Pancreas (tissue), 10 donors: ENCODE measurements at regions not wholly inside any gene's neighbourhood (a gene's known extent, or its start where the extent isn't known, plus 50 kb on each side); places are given as distances from the start of the nearest gene placed in this dataset.

Source experiments
- ATAC-seq, 4 donors: fragments of 200-7000 bp; cut with Tn5 transposase; one replicate each; pipeline versions ENCODE4 v1.8.0 to v1.9.1; 2020; ENCODE audit warnings: mild to moderate bottlenecking in 4 of 4, moderate library complexity in 4 of 4
- DNase-seq, 6 donors: peaks; one replicate each; pipeline ENCODE4 v3.0.0-alpha.2; 2020
- FAIRE-seq: peaks from 2 replicates; lab custom pipeline; 2012; peaks lifted over from hg19 to GRCh38; lab: Jason Lieb, UNC
- H3K27ac ChIP-seq, 4 donors: fragments of 200-600 bp; sonication (generic); 1 replicate in 3 of 4; 2 replicates in 1 of 4; pipeline versions ENCODE4 v1.5.0 to v1.8.0; 2020
- H3K27me3 ChIP-seq, 4 donors: fragments of 200-600 bp; one replicate each; pipeline ENCODE4 v1.8.0; 2021
- H3K36me3 ChIP-seq, 3 donors: fragments of 200-600 bp; sonication (generic) in 1 of 3; one replicate each; pipeline versions ENCODE4 v1.5.0 to v1.8.0; 2020 to 2021
- H3K4me1 ChIP-seq, 3 donors: fragments of 200-600 bp; one replicate each; pipeline ENCODE4 v1.8.0; 2021
- H3K4me3 ChIP-seq, 4 donors: fragments of 200-600 bp; sonication (generic) in 2 of 4; one replicate each; pipeline versions ENCODE4 v1.5.0 to v1.8.0; 2020 to 2021
- H3K9me3 ChIP-seq, 4 donors: fragments of 200-600 bp; one replicate each; pipeline ENCODE4 v1.8.0; 2021
- CTCF ChIP-seq, 4 donors: fragments of 200-600 bp; sonication (generic) in 3 of 4; IDR thresholded peaks; one replicate each; pipeline versions ENCODE4 v1.5.0 to v1.8.0; 2021; ENCODE audit warnings: antibody characterized with exemption in 4 of 4
- WGBS, 2 donors: extraction: QIAGEN DNeasy Blood & Tissue Kit; methylation state at CpG; one replicate each; pipeline ENCODE4 v1.1.7; 2013; 5-methylcytosine and 5-hydroxymethylcytosine counted together
- intact Hi-C, 3 donors: fragments of 100-400 bp; cut with DNase I; formaldehyde crosslinking; loops; one replicate each; pipeline versions ENCODE4 v1.11.1 to v1.14.2; 2022
- donor health status: healthy with polysubstance abuse.
- donor health status: DM: no; HTN: no; CAD: no; lungs with moderate emphysema.
- donor health status: DM: no; HTN: no; CAD: no.
- donor health status: control.
- donor health status: control.
- donor health status: Bipolar disorder and iron deficiency.
- donor health status: DM: yes; HTN: yes; CAD: no.
- donor health status: DM: no; HTN: no; CAD: no.
- donor health status: DM: no; HTN: no; CAD: no.
- donor health status: DM: yes; HTN: yes; CAD: no.

- H3K4me1 ChIP-seq = no peaks in the 10 kb centered on the region
- DNase-seq = no peak
- no peak overlapping the region for H3K4me3 ChIP-seq
- TF ChIP-seq CTCF (IDR thresholded peaks at IDR 0.05) = no peak
- ATAC-seq = no peak
- H3K27ac ChIP-seq = no peak overlapping the region
- intact Hi-C loops = no loop called here
- H3K27me3 ChIP-seq = peaks cover 0 to 5% (median 0%) of the 10 kb centered on the region in 4 donors
- no peaks in the 10 kb centered on the region for H3K36me3 ChIP-seq
- FAIRE-seq = peak; percentile 69
- 35 to 45% methylated on average over 6 of the region's 6 CpGs for whole genome bisulfite sequencing, 2 donors
- H3K9me3 ChIP-seq = no peaks in the 10 kb centered on the region
Measured at GRCh38 chrX:85503258-85504158, 124.0 kb upstream of the POF1B start.

- no peak for FAIRE-seq
- no peak for TF ChIP-seq CTCF (IDR thresholded peaks at IDR 0.05)
- no peak for ATAC-seq
- no peaks in the 10 kb centered on the region for H3K4me1 ChIP-seq
- H3K36me3 ChIP-seq = no peaks in the 10 kb centered on the region
- H3K9me3 ChIP-seq = no peaks in the 10 kb centered on the region
- WGBS, 2 donors = 44 to 47% methylated on average over 3 of the region's 3 CpGs
- intact Hi-C loops = no loop called here
- no peak for DNase-seq
- peaks cover 0 to 5% (median 0%) of the 10 kb centered on the region in 4 donors for H3K27me3 ChIP-seq
- H3K4me3 ChIP-seq = no peak overlapping the region
- no peak overlapping the region for H3K27ac ChIP-seq
Measured at GRCh38 chrX:85501349-85501748, 121.9 kb upstream of the POF1B start.

GRCh38 chrX:85499400-85499799 lies 119.9 kb upstream of the POF1B start:
- WGBS, 2 donors = 59 to 75% methylated on average over 1 of the region's 1 CpG
- peaks cover 0 to 5% (median 0%) of the 10 kb centered on the region in 4 donors for H3K27me3 ChIP-seq
- FAIRE-seq (no peak), ATAC-seq (no peak), DNase-seq (no peak)
- intact Hi-C loops = no loop called here
- no peak overlapping the region for H3K27ac ChIP-seq
- no peaks in the 10 kb centered on the region for H3K9me3 ChIP-seq
- H3K4me3 ChIP-seq = no peak overlapping the region
- no peaks in the 10 kb centered on the region for H3K4me1 ChIP-seq
- no peaks in the 10 kb centered on the region for H3K36me3 ChIP-seq
- no peak for TF ChIP-seq CTCF (IDR thresholded peaks at IDR 0.05)

DNA sequence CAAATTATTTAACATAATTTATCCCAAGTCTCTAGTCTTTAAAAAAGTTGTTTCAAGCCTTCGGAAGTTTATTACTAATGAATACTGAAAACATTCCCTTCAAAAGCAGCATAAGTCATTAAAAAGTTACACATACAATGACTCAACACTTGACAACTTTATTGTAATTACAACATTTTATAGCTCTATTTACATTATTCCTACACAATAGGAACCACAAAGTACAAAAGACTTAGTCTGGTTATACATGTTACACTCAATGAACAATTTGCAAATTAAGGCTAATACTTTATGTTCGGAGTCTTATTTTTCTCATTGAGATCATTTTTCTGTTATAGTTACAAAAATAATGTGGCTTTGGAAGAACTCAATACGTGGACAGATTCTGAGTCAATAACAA lies 114.4 kb upstream of the POF1B start:
- Histone ChIP-seq H3K27ac (no peak overlapping the region), H3K4me1 (no peaks in the 10 kb centered on the region), H3K9me3 (no peaks in the 10 kb centered on the region), H3K36me3 (no peaks in the 10 kb centered on the region), H3K4me3 (no peak overlapping the region), H3K27me3 (no peaks in the 10 kb centered on the region)
- DNase-seq = no peak
- no peak for ATAC-seq
- no peak for TF ChIP-seq CTCF (IDR thresholded peaks at IDR 0.05)
- WGBS, 2 donors = 62 to 69% methylated on average over 3 of the region's 3 CpGs
- intact Hi-C loops = no loop called here
- FAIRE-seq = peak; percentile 90

DNA sequence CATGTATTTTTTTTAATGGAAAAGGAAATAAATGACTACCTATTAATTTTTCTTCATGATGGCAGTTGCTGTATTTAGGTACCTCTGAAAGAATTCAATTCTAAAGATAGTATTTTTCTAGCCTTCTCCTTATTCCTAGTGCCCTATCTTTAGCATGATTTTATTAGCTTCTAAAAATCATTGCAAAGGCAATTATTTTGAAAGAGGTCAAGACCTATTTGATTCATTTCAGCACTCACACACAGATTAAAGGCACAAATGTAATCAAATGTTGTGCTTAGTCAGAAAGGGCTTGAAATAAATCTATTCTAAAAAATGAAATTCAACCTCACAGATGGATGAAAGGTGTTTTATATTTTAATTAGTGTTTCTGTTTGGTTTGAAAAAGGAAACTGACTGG lies 74.8 kb upstream of the POF1B start:
- no peak for TF ChIP-seq CTCF (IDR thresholded peaks at IDR 0.05)
- FAIRE-seq (no peak), DNase-seq (no peak), ATAC-seq (no peak)
- Histone ChIP-seq H3K4me3 (no peak overlapping the region), H3K9me3 (no peaks in the 10 kb centered on the region), H3K36me3 (no peaks in the 10 kb centered on the region), H3K27ac (no peak overlapping the region), H3K27me3 (no peaks in the 10 kb centered on the region), H3K4me1 (no peaks in the 10 kb centered on the region)
- intact Hi-C loops = no loop called here
